HL-60 (cell line): ENCODE measurements at regions not wholly inside any gene's neighbourhood (a gene's known extent, or its start where the extent isn't known, plus 50 kb on each side); places are given as distances from the start of the nearest gene placed in this dataset.

Experiments used
- GABPA ChIP-seq: IDR thresholded peaks from 2 replicates; pipeline ENCODE4 v1.6.1; 2012; ENCODE audit warnings: low read depth
- TF ChIP-seq, protein P1 (sequence below): IDR thresholded peaks from one replicate; pipeline ENCODE4 v1.5.1; 2011; ENCODE audit warnings: low read length, control low read depth, inconsistent platforms; ENCODE audit not compliant: insufficient read depth

DNA sequence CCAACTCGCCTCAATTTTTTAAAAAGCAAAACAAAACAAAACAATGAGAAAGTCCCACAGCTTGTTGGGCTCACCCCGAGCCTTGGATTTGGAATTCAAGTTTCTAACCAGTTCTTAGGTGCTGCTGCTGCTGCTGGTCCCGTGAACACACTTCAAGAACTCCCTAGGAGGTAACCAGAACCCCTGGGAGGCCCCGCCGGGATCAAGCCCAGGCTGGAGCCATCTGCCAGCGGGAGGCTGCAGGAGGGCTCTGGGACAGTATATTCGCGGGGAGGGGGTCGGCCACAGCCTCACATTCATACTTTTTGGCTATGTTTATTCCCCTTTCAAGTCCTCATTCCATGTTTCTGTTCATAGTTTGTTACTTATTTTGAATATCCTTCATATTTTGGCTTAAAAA, 223.4 kb downstream of the TFCP2L1 start:
- TF ChIP-seq, protein P1, sequence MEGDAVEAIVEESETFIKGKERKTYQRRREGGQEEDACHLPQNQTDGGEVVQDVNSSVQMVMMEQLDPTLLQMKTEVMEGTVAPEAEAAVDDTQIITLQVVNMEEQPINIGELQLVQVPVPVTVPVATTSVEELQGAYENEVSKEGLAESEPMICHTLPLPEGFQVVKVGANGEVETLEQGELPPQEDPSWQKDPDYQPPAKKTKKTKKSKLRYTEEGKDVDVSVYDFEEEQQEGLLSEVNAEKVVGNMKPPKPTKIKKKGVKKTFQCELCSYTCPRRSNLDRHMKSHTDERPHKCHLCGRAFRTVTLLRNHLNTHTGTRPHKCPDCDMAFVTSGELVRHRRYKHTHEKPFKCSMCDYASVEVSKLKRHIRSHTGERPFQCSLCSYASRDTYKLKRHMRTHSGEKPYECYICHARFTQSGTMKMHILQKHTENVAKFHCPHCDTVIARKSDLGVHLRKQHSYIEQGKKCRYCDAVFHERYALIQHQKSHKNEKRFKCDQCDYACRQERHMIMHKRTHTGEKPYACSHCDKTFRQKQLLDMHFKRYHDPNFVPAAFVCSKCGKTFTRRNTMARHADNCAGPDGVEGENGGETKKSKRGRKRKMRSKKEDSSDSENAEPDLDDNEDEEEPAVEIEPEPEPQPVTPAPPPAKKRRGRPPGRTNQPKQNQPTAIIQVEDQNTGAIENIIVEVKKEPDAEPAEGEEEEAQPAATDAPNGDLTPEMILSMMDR, result no peak
- TF ChIP-seq GABPA, result no peak
